Hematopoietic multipotent progenitor cell treated with erythropoietin and hydrocortisone succinate and interleukin-3 and kit ligand, for 15 days (in vitro differentiated cells): ENCODE measurements at regions not wholly inside any gene's neighbourhood (a gene's known extent, or its start where the extent isn't known, plus 50 kb on each side); places are given as distances from the start of the nearest gene placed in this dataset.

ENCODE experiments used
- DNase-seq: peaks from one replicate; pipeline ENCODE4 v3.0.0-alpha.2; 2015; ENCODE audit warnings: low spot score

- DNase-seq = no peak
Measured at GRCh38 chr14:58846682-58847465, 209.1 kb downstream of the DACT1 start.

GRCh38 chr14:58848365-58848764 is 210.6 kb downstream of the DACT1 start:
- no peak for DNase-seq

- no peak for DNase-seq
Measured at GRCh38 chr14:58849601-58850000, 211.8 kb downstream of the DACT1 start.

GRCh38 chr14:58850011-58850410 is 212.2 kb downstream of the DACT1 start:
- no peak for DNase-seq

- DNase-seq = no peak
Measured at GRCh38 chr14:58861586-58861985, 223.8 kb downstream of the DACT1 start.

- no peak for DNase-seq
Measured at GRCh38 chr14:58862416-58863160, 224.8 kb downstream of the DACT1 start.

GRCh38 chr14:58863661-58864345 is 226.0 kb downstream of the DACT1 start:
- DNase-seq = no peak

- no peak for DNase-seq
Measured at GRCh38 chr14:58864751-58865513, 227.2 kb downstream of the DACT1 start.

- no peak for DNase-seq
Measured at GRCh38 chr14:58865514-58866281, 227.9 kb downstream of the DACT1 start.

GRCh38 chr14:58866391-58866790 is 228.6 kb downstream of the DACT1 start:
- DNase-seq = no peak

- DNase-seq = no peak
Measured at GRCh38 chr14:58870961-58871360, 233.2 kb downstream of the DACT1 start.

- no peak for DNase-seq
Measured at GRCh38 chr14:58871573-58871972, 233.8 kb downstream of the DACT1 start.

- DNase-seq = no peak
Measured at GRCh38 chr14:58872061-58872460, 234.3 kb downstream of the DACT1 start.

GRCh38 chr14:58873228-58873953 is 235.6 kb downstream of the DACT1 start:
- DNase-seq = no peak

GRCh38 chr14:58875613-58876012 is 237.9 kb downstream of the DACT1 start:
- no peak for DNase-seq

- no peak for DNase-seq
Measured at GRCh38 chr14:58876608-58877007, 238.8 kb downstream of the DACT1 start.

- DNase-seq = no peak
Measured at GRCh38 chr14:58878439-58879139, 240.8 kb downstream of the DACT1 start.

- no peak for DNase-seq
Measured at GRCh38 chr14:58881433-58881832, 243.7 kb downstream of the DACT1 start.

- DNase-seq = no peak
Measured at GRCh38 chr14:58882577-58883018, 244.8 kb downstream of the DACT1 start.

- DNase-seq = no peak
Measured at GRCh38 chr14:58884442-58884841, 246.7 kb downstream of the DACT1 start.
